Skeletal muscle satellite cell (primary cell): ENCODE measurements at regions not wholly inside any gene's neighbourhood (a gene's known extent, or its start where the extent isn't known, plus 50 kb on each side); places are given as distances from the start of the nearest gene placed in this dataset.

Experiments used
- H3K27me3 ChIP-seq: 2 replicates; pipeline ENCODE4 v1.7.0; 2013; ENCODE audit warnings: low read length; ENCODE audit not compliant: control insufficient read depth, insufficient read depth
- H3K36me3 ChIP-seq: 2 replicates; pipeline ENCODE4 v1.7.0; 2013; ENCODE audit warnings: mild to moderate bottlenecking, control low read depth, low read length; ENCODE audit not compliant: insufficient read depth
- H3K4me1 ChIP-seq: 2 replicates; pipeline ENCODE4 v1.7.0; 2013; ENCODE audit warnings: low read length; ENCODE audit not compliant: control insufficient read depth, insufficient read depth
- H3K4me2 ChIP-seq: 2 replicates; pipeline ENCODE4 v1.7.0; 2013; ENCODE audit warnings: mild to moderate bottlenecking, low read length
- H3K4me3 ChIP-seq: 2 replicates; pipeline ENCODE4 v1.7.0; 2013; ENCODE audit warnings: low read length
- H3K9ac ChIP-seq: 2 replicates; pipeline ENCODE4 v1.7.0; 2013; ENCODE audit warnings: mild to moderate bottlenecking, low read depth, low read length, moderate library complexity
- H3K9me3 ChIP-seq: replicated peaks from 2 replicates; pipeline ENCODE4 v1.7.0; 2013; ENCODE audit warnings: mild to moderate bottlenecking, control low read depth, low read length

DNA sequence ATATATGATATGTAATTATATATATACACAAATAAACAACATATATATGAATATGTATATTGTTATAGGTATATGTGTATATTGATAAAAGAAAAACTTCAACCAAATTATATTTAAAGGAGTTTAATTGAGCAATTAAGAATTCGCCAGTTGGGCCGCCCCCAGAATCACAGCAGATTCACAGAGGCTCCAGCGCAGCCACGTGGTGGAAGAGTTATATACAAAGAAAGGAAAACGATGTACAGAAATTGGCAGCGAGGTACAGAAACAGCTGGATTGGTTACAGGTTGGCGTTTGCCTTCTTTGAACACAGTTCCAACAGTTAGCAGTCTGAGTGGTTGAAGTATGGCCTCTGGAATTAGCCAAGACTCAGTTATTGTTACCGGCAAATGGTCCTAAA, 137.3 kb upstream of the SLC24A5 start:
- Histone ChIP-seq H3K4me3 (no peak overlapping the region), H3K4me2 (no peak overlapping the region), H3K27me3 (no peaks in the 10 kb centered on the region), H3K36me3 (no peaks in the 10 kb centered on the region), H3K4me1 (no peaks in the 10 kb centered on the region), H3K9me3 (no peaks in the 10 kb centered on the region), H3K9ac (no peak overlapping the region)

- peaks cover 6% of the 10 kb centered on the region for H3K4me1 ChIP-seq
- H3K36me3 ChIP-seq = no peaks in the 10 kb centered on the region
- H3K9ac ChIP-seq = no peak overlapping the region
- no peaks in the 10 kb centered on the region for H3K27me3 ChIP-seq
- no peak overlapping the region for H3K4me2 ChIP-seq
- no peak overlapping the region for H3K4me3 ChIP-seq
- no peaks in the 10 kb centered on the region for H3K9me3 ChIP-seq
Observed at GRCh38 chr15:47985568-47985967, 135.2 kb upstream of the SLC24A5 start.

- Histone ChIP-seq H3K9me3 (no peaks in the 10 kb centered on the region), H3K36me3 (no peaks in the 10 kb centered on the region), H3K4me3 (no peak overlapping the region), H3K4me2 (no peak overlapping the region), H3K27me3 (no peaks in the 10 kb centered on the region), H3K4me1 (peaks cover 13% of the 10 kb centered on the region), H3K9ac (no peak overlapping the region)
Observed at GRCh38 chr15:47987461-47987860, 133.3 kb upstream of the SLC24A5 start.

GRCh38 chr15:47987908-47988532, 132.8 kb upstream of the SLC24A5 start:
- Histone ChIP-seq H3K36me3 (no peaks in the 10 kb centered on the region), H3K4me1 (peaks cover 13% of the 10 kb centered on the region), H3K9ac (no peak overlapping the region), H3K4me3 (no peak overlapping the region), H3K4me2 (no peak overlapping the region), H3K27me3 (no peaks in the 10 kb centered on the region), H3K9me3 (no peaks in the 10 kb centered on the region)

GRCh38 chr15:47988564-47988963, 132.2 kb upstream of the SLC24A5 start:
- Histone ChIP-seq H3K27me3 (no peaks in the 10 kb centered on the region), H3K4me1 (peaks cover 13% of the 10 kb centered on the region), H3K4me3 (no peak overlapping the region), H3K4me2 (no peak overlapping the region), H3K9me3 (no peaks in the 10 kb centered on the region), H3K36me3 (no peaks in the 10 kb centered on the region), H3K9ac (no peak overlapping the region)

DNA sequence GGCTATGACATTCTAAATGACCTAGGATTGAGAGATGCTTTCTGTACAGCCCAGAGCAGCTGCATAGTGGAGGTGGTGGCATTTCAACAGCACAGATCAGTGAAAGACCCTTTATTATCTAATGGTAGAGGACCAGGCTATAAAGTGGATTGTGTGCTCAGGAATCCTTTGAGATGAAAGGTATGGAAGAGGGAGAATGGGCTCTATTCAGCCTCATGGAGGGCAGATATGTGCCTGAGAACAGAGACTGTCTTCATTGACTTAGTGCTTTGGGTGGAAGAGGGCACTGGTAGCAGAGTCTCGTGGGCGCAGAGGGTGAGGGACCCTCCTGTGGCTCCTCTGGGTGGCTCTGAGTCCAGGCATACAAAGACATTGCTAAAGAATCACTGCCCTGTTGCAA, 130.0 kb upstream of the SLC24A5 start:
- H3K9ac ChIP-seq = no peak overlapping the region
- H3K4me1 ChIP-seq = peaks cover 13% of the 10 kb centered on the region
- H3K27me3 ChIP-seq = peaks cover 8% of the 10 kb centered on the region
- H3K9me3 ChIP-seq = no peaks in the 10 kb centered on the region
- no peaks in the 10 kb centered on the region for H3K36me3 ChIP-seq
- H3K4me3 ChIP-seq = no peak overlapping the region
- H3K4me2 ChIP-seq = no peak overlapping the region

DNA sequence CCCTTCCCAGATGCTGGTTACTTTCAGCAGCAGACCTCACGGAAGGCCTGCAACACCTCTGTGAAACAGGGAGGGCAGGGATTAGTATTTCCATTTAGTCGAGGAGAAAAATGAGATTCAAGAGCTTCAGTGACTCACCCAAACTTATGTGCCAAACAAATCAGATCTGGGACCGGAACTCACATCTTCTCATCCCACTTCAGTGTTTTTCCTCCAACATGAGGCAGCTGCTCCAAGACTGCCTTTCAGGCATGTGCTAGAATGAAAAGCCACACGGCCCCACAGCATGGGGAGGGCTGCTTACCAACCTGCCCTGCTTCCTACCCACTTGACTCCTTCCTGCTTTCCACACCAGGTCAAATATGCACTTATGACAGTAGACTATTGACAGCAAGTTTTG, 129.4 kb upstream of the SLC24A5 start:
- Histone ChIP-seq H3K4me1 (peaks cover 13% of the 10 kb centered on the region), H3K4me3 (no peak overlapping the region), H3K27me3 (peaks cover 8% of the 10 kb centered on the region), H3K4me2 (no peak overlapping the region), H3K9me3 (no peaks in the 10 kb centered on the region), H3K36me3 (no peaks in the 10 kb centered on the region), H3K9ac (no peak overlapping the region)

DNA sequence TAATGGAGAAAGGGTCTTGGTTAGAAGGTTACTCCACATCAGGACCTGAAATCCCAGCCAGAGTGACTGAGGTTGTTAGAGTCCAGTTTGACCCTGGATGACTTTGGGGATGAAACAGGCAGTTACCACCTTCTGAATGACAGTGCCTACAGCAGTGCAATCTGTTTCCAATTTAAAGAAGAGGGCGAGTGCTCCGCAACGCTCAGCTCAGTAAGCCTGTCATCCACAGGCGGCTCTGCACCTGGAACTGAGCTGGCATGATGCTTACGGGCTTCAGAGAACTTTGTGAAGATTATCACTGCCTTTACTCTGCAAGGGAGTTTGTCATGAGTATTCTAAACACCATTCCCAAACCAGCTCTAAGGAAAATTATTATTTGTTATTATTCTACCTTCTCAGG, 127.7 kb upstream of the SLC24A5 start:
- H3K4me3 ChIP-seq = no peak overlapping the region
- H3K36me3 ChIP-seq = no peaks in the 10 kb centered on the region
- H3K4me1 ChIP-seq = peaks cover 13% of the 10 kb centered on the region
- peaks cover 11% of the 10 kb centered on the region for H3K27me3 ChIP-seq
- H3K4me2 ChIP-seq = no peak overlapping the region
- H3K9ac ChIP-seq = no peak overlapping the region
- H3K9me3 ChIP-seq = no peaks in the 10 kb centered on the region

DNA sequence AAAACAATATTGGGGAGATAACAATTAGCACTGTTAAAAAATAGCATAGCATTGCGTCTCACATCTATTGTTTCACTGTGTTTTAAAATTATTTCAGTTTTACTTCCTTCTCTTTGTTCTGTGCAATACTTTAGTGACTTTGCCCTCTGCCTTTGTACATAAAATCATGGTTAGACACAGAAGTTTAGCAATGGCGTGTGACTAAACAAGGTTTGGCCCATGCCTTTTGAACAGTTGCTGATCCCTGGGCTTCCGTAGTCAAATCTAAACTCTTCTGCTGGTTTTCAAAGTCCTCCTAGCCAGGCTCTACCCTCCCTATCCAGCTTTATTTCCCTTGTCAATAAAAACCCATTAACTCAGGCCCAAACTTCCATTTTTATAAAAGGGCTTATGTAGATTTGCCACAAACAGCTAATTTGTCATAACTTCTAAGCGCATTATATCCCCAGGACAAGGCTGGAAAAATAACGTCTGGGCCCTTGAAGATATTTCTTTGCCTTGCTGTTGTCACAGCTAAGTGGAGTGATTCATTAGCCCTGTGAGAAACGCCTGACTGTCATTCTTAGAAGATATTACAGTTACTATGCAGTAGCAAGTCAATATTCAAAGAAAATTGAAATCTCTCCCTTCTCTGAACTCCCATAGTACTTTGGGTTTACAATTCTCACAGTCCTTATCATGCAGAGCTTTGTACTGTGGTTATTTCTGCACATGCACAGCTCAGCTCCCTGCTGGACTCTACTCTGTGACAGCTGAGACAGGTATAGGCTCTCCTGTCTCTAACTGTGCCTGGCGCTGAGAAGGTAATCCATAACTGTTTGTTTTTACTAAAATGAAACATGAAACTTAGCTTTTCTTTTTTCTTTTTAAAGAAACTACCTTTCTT, 123.4 kb upstream of the SLC24A5 start:
- no peaks in the 10 kb centered on the region for H3K4me1 ChIP-seq
- H3K27me3 ChIP-seq = peaks cover 11% of the 10 kb centered on the region
- H3K36me3 ChIP-seq = no peaks in the 10 kb centered on the region
- H3K4me3 ChIP-seq = no peak overlapping the region
- H3K4me2 ChIP-seq = no peak overlapping the region
- H3K9ac ChIP-seq = no peak overlapping the region
- H3K9me3 ChIP-seq = no peaks in the 10 kb centered on the region

DNA sequence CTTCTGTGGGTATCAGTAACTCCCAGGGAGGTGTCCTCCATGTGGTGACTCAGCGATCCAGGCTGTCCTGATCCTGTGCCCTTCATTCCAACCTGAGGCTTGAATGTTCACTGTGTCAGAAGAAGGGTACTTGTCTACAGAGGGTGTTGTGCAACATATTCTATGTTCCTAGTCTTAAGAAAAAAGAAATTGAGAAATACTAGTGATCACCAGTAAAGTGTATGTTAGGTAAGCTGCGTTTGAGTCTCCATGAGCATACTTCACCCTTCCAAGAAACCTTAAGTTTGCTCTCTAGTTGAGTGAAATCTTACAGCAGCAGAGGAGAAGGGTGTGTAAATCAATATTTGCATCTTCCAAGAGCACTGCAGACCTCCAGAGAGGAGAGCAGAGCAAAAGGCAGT, 122.2 kb upstream of the SLC24A5 start:
- Histone ChIP-seq H3K36me3 (no peaks in the 10 kb centered on the region), H3K4me2 (no peak overlapping the region), H3K9ac (no peak overlapping the region), H3K4me1 (no peaks in the 10 kb centered on the region), H3K4me3 (no peak overlapping the region), H3K27me3 (peaks cover 11% of the 10 kb centered on the region), H3K9me3 (no peaks in the 10 kb centered on the region)

DNA sequence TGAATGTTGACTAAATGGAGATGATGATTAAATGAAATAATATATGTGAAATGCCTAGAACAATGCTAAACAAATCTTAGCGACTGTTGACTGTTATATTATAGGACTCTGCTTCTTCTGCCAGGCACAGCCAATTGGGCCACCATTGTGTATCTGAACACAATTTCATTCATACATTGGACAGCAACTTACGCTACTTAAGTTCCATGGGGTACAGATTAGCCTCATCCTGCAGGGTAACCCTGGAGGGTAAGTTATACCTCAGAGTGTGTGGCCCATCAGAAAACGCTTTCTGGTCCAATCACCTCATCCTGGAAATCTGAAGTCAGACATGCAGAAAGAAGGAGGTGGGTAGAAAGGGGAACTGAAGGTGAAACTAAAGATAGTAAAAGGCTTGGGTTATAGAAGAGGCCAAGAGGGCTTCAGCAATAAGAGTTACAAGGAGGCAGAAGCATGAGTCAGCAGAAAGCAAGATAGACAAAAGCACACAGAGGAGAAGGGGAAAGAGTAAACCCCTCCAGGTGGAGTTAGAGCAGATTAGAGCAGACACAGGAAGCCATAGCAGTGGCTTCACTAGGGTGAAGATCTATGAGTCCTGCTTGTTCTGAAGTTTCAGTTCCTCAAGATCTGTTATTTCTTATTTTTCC, 119.3 kb upstream of the SLC24A5 start:
- H3K4me1 ChIP-seq = no peaks in the 10 kb centered on the region
- H3K4me3 ChIP-seq = no peak overlapping the region
- H3K27me3 ChIP-seq = peaks cover 3% of the 10 kb centered on the region
- no peaks in the 10 kb centered on the region for H3K36me3 ChIP-seq
- no peak overlapping the region for H3K9ac ChIP-seq
- H3K4me2 ChIP-seq = no peak overlapping the region
- H3K9me3 ChIP-seq = no peaks in the 10 kb centered on the region
